Muscle of leg (tissue), 3 donors: ENCODE measurements at regions not wholly inside any gene's neighbourhood (a gene's known extent, or its start where the extent isn't known, plus 50 kb on each side); places are given as distances from the start of the nearest gene placed in this dataset.

ENCODE experiments used
- DNase-seq: peaks from one replicate; pipeline ENCODE4 v3.0.0; 2013
- H3K27ac ChIP-seq: one replicate; pipeline ENCODE4 v1.5.1; 2013; ENCODE audit warnings: mild to moderate bottlenecking, low read length, control low read depth
- H3K27me3 ChIP-seq: one replicate; pipeline ENCODE4 v1.6.1; 2013; ENCODE audit warnings: low read length; ENCODE audit not compliant: control insufficient read depth, insufficient read depth
- H3K36me3 ChIP-seq: one replicate; pipeline ENCODE4 v1.6.1; 2013; ENCODE audit warnings: low read length; ENCODE audit not compliant: control insufficient read depth, insufficient read depth
- H3K4me1 ChIP-seq: one replicate; pipeline ENCODE4 v1.6.1; 2013; ENCODE audit warnings: low read length; ENCODE audit not compliant: control insufficient read depth, insufficient read depth
- H3K4me3 ChIP-seq: one replicate; pipeline ENCODE4 v1.5.1; 2013; ENCODE audit warnings: low read length, control low read depth
- H3K9me3 ChIP-seq: replicated peaks from 2 replicates; pipeline ENCODE4 v1.6.1; 2013; ENCODE audit warnings: low read depth, low read length; ENCODE audit not compliant: control insufficient read depth
- WGBS: methylation state at CpG from one replicate; pipeline ENCODE4 v1.1.5; 2013; ENCODE audit warnings: missing lambda C conversion rate; ENCODE audit not compliant: insufficient coverage; 5-methylcytosine and 5-hydroxymethylcytosine counted together

DNA sequence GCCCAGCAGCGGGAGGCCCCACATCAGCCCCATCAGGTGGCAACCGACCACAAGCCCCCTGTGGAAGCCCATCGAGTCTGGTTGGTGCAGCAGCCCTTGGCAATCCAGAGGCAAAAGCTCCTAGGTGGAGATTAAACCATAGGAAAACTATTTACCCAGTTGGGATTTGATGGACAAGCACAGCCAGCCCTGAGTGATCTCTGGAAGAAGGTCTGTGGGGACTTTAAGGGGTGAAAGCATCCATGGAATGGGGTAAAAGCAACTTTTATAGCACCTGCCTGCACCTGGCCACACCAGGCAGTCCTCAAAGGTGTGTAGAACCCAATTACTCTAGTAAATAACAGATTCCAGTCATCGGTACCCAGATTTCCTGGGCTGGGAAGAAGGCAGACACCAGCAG lies 206.3 kb downstream of the IGSF11 start:
- Histone ChIP-seq H3K4me1 (no peaks in the 10 kb centered on the region), H3K36me3 (no peaks in the 10 kb centered on the region), H3K9me3 (no peaks in the 10 kb centered on the region), H3K4me3 (no peak overlapping the region), H3K27ac (no peak overlapping the region), H3K27me3 (no peaks in the 10 kb centered on the region)
- DNase-seq: no peak
- 86% methylated on average over 1 of the region's 4 CpGs for WGBS

DNA sequence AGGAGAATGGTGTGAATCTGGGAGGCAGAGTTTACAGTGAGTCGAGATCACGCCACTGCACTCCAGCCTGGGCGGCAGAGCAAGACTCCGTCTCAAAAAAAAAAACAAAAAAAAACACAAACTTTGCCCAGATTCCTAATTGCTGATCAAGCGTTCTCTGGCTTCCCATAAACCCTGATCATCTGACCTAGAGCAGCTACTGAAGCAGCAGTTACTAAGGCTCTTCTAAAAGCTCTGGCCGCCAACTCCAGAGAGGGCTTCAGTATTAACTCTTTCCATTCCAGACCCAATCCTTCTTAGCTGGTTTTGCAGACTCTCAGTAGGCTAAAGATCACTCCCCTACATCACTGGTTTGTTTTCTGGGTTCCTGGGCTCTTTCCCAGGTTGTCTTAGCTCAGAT lies 201.6 kb downstream of the IGSF11 start:
- no peaks in the 10 kb centered on the region for H3K4me1 ChIP-seq
- no peaks in the 10 kb centered on the region for H3K36me3 ChIP-seq
- DNase-seq: no peak
- whole genome bisulfite sequencing: 6% methylated on average over 2 of the region's 6 CpGs
- no peak overlapping the region for H3K4me3 ChIP-seq
- no peak overlapping the region for H3K27ac ChIP-seq
- H3K9me3 ChIP-seq: no peaks in the 10 kb centered on the region
- H3K27me3 ChIP-seq: no peaks in the 10 kb centered on the region

DNA sequence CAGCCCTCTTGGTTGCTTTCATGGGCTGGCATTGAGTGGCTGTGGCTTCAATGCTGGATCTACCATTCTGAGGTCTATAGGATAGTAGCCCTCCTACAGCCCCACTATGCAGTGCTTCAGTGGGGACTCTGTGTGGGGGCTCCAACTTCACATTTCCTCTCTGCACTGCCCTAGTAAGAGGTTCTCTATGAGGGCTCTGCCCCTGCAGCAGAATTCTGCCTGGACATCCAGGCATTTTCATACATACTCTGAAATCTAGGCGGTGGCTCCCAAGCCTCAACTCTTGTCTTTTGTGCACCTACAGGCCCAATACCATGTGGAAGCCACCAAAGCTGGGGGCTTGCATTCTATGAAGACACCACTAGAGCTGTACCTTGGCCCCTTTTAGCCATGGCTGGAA lies 195.8 kb downstream of the IGSF11 start:
- DNase-seq: no peak
- H3K9me3 ChIP-seq: peaks cover 36% of the 10 kb centered on the region
- no peak overlapping the region for H3K4me3 ChIP-seq
- WGBS: 100% methylated on average over 1 of the region's 1 CpG
- H3K4me1 ChIP-seq: no peaks in the 10 kb centered on the region
- H3K36me3 ChIP-seq: no peaks in the 10 kb centered on the region
- no peak overlapping the region for H3K27ac ChIP-seq
- H3K27me3 ChIP-seq: no peaks in the 10 kb centered on the region

DNA sequence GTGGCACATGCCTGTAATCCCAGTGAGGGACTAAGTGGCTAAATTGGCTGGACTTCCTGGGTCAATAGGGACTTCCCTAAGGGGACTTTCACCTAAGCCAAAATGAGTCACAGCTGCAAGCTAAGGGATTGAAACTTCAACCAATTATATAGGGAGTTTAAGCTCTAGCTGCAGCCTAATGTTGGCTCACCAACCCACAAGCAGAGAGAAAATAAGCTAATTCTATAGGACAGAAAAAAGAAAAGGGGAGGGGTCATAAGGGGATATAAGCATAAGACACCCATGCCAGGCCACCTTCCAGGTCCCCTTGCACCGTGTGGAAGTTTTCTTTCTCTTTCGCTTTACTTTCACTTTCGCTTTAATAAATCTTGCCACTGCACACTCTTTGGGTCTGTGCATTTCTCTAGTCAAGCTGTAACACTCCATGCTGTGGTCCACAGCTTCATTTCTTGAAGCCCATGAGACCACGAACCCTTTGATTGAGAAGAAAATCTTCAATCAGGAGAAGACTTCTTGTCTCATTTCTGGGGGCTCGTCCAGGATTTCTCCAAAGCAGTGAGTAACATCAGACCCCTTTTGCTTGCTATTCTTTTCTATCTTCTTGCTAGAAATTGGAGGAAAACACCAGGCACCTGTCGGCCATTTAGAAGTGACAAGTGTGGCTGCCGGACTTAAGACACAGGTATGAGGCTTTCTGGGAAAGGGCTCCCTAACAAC lies 192.3 kb downstream of the IGSF11 start:
- no peak overlapping the region for H3K27ac ChIP-seq
- 89% methylated on average over 3 of the region's 7 CpGs for WGBS
- H3K36me3 ChIP-seq: no peaks in the 10 kb centered on the region
- H3K27me3 ChIP-seq: no peaks in the 10 kb centered on the region
- no peak for DNase-seq
- H3K9me3 ChIP-seq: peaks cover 40% of the 10 kb centered on the region
- H3K4me3 ChIP-seq: no peak overlapping the region
- H3K4me1 ChIP-seq: no peaks in the 10 kb centered on the region

DNA sequence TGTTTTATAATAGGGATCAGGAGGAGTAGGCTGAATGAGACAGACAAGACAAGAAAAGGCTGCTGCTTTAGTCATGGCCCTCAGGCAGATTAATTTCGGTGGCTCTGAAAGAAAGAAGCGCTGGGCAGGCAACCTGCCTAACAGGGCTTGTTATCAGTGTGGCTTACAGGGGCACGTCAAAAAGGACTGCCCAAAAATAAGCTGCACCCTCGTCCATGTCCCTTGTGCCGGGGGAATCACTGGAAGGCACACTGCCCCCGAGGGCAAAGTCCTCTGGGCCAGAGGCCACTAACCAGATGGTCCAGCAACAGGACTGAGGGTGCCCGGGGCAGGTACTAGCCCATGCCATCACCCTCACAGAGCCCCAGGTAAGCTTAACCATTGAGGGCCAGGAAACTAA lies 188.5 kb downstream of the IGSF11 start:
- no peaks in the 10 kb centered on the region for H3K4me1 ChIP-seq

More for the DNA sequence above, 188.5 kb downstream of the IGSF11 start:
- Histone ChIP-seq H3K27ac (no peak overlapping the region), H3K27me3 (no peaks in the 10 kb centered on the region), H3K36me3 (no peaks in the 10 kb centered on the region), H3K9me3 (peaks cover 24% of the 10 kb centered on the region), H3K4me3 (no peak overlapping the region)
- no peak for DNase-seq
- 95% methylated on average over 6 of the region's 7 CpGs for WGBS
